CD8-positive, alpha-beta memory T cell (primary cell): ENCODE measurements at regions not wholly inside any gene's neighbourhood (a gene's known extent, or its start where the extent isn't known, plus 50 kb on each side); places are given as distances from the start of the nearest gene placed in this dataset.

ENCODE experiments used
- CTCF ChIA-PET: fragments of 350-600 bp; sonication (Branson Sonifier 250); formaldehyde crosslinking; loops from one replicate; lab custom pipeline; 2021; ENCODE audit warnings: antibody characterized with exemption; lab: Charles Lee
- POLR2A ChIA-PET: fragments of 350-600 bp; sonication (Branson Sonifier 250); formaldehyde crosslinking; loops from one replicate; lab custom pipeline; 2021; ENCODE audit warnings: antibody characterized with exemption; lab: Charles Lee
- DNase-seq, 5 donors: peaks; one replicate each; pipeline versions ENCODE4 v3.0.0 to v3.0.0-alpha.2; 2020 to 2022; ENCODE audit warnings: mixed read lengths in 1 of 5
- H3K27ac ChIP-seq: one replicate; pipeline ENCODE4 v1.7.0; 2013; ENCODE audit warnings: low read depth, mild to moderate bottlenecking, low read length, moderate library complexity
- H3K27me3 ChIP-seq: 2 replicates; pipeline ENCODE4 v1.7.0; 2013; ENCODE audit warnings: low read length, mild to moderate bottlenecking; ENCODE audit not compliant: insufficient read depth, poor library complexity, severe bottlenecking
- H3K36me3 ChIP-seq: 2 replicates; pipeline ENCODE4 v1.7.0; 2013; ENCODE audit warnings: mild to moderate bottlenecking, low read length, moderate library complexity; ENCODE audit not compliant: insufficient read depth
- H3K4me1 ChIP-seq: 2 replicates; pipeline ENCODE4 v1.7.0; 2013; ENCODE audit warnings: mild to moderate bottlenecking, low read length, moderate library complexity; ENCODE audit not compliant: insufficient read depth
- H3K4me3 ChIP-seq: 2 replicates; pipeline ENCODE4 v1.7.0; 2013; ENCODE audit warnings: mild to moderate bottlenecking, low read length
- H3K9me3 ChIP-seq: 2 replicates; pipeline ENCODE4 v1.7.0; 2013; ENCODE audit warnings: mild to moderate bottlenecking, low read length
- H3K27ac Mint-ChIP-seq, 8 donors: one replicate each; pipeline ENCODE4 v1.8.0; 2020 to 2021; ENCODE audit warnings: mixed read lengths in 8 of 8, mild to moderate bottlenecking in 6 of 8, inconsistent platforms in 3 of 8, moderate library complexity in 3 of 8
- H3K27me3 Mint-ChIP-seq, 2 donors: one replicate each; pipeline ENCODE4 v1.8.0; 2020 to 2021; ENCODE audit warnings: mixed read lengths in 2 of 2, mild to moderate bottlenecking in 1 of 2, moderate library complexity in 1 of 2
- H3K36me3 Mint-ChIP-seq, 3 donors: one replicate each; pipeline ENCODE4 v1.8.0; 2020 to 2021; ENCODE audit warnings: mixed read lengths in 3 of 3, inconsistent platforms in 1 of 3, mild to moderate bottlenecking in 1 of 3
- H3K4me1 Mint-ChIP-seq, 3 donors: one replicate each; pipeline ENCODE4 v1.8.0; 2020 to 2021; ENCODE audit warnings: mixed read lengths in 3 of 3, inconsistent platforms in 1 of 3, mild to moderate bottlenecking in 1 of 3
- H3K4me3 Mint-ChIP-seq, 7 donors: one replicate each; pipeline ENCODE4 v1.8.0; 2020 to 2021; ENCODE audit warnings: mixed read lengths in 7 of 7, mild to moderate bottlenecking in 6 of 7, moderate library complexity in 4 of 7, inconsistent platforms in 2 of 7
- H3K9me3 Mint-ChIP-seq, 5 donors: one replicate each; pipeline ENCODE4 v1.8.0; 2020 to 2022; ENCODE audit warnings: mixed read lengths in 5 of 5, mild to moderate bottlenecking in 3 of 5, moderate library complexity in 2 of 5, inconsistent platforms in 1 of 5

GRCh38 chr1:106217765-106218164 lies 838.7 kb upstream of the PRMT6 start:
- Histone ChIP-seq H3K9me3 (no peaks in the 10 kb centered on the region), H3K36me3 (no peaks in the 10 kb centered on the region), H3K4me3 (no peak overlapping the region), H3K27ac (no peak overlapping the region), H3K4me1 (no peaks in the 10 kb centered on the region), H3K27me3 (no peaks in the 10 kb centered on the region)
- DNase-seq, result no peak
- Mint-ChIP-seq H3K36me3 (no peaks in the 10 kb centered on the region), H3K9me3 (peaks cover 2 to 18% (median 8%) of the 10 kb centered on the region in 5 donors), H3K27ac (no peak overlapping the region), H3K4me3 (no peak overlapping the region), H3K4me1 (no peaks in the 10 kb centered on the region), H3K27me3 (no peaks in the 10 kb centered on the region)
- ChIA-PET POLR2A (no interaction called here), CTCF (no interaction called here)

GRCh38 chr1:106222403-106222802 lies 834.1 kb upstream of the PRMT6 start:
- no peak for DNase-seq
- Histone ChIP-seq H3K27me3 (no peaks in the 10 kb centered on the region), H3K4me3 (no peak overlapping the region), H3K27ac (no peak overlapping the region), H3K4me1 (no peaks in the 10 kb centered on the region), H3K36me3 (no peaks in the 10 kb centered on the region), H3K9me3 (no peaks in the 10 kb centered on the region)
- ChIA-PET POLR2A (no interaction called here), CTCF (no interaction called here)
- Mint-ChIP-seq H3K4me3 (no peak overlapping the region), H3K27ac (no peak overlapping the region), H3K36me3 (no peaks in the 10 kb centered on the region), H3K4me1 (no peaks in the 10 kb centered on the region), H3K27me3 (no peaks in the 10 kb centered on the region), H3K9me3 (peaks cover 0 to 18% (median 9%) of the 10 kb centered on the region in 5 donors)

GRCh38 chr1:106223213-106223612 lies 833.3 kb upstream of the PRMT6 start:
- no peaks in the 10 kb centered on the region for H3K4me1 Mint-ChIP-seq
- H3K9me3 ChIP-seq, result no peaks in the 10 kb centered on the region
- no peak overlapping the region for H3K4me3 ChIP-seq
- DNase-seq, result no peak
- H3K27ac ChIP-seq, result no peak overlapping the region
- ChIA-PET POLR2A (no interaction called here), CTCF (no interaction called here)
- no peaks in the 10 kb centered on the region for H3K27me3 ChIP-seq
- H3K4me1 ChIP-seq, result no peaks in the 10 kb centered on the region
- no peak overlapping the region for H3K27ac Mint-ChIP-seq
- no peaks in the 10 kb centered on the region for H3K36me3 ChIP-seq
- no peaks in the 10 kb centered on the region for H3K27me3 Mint-ChIP-seq
- peaks cover 0 to 18% (median 9%) of the 10 kb centered on the region in 5 donors for H3K9me3 Mint-ChIP-seq
- H3K4me3 Mint-ChIP-seq, result no peak overlapping the region
- H3K36me3 Mint-ChIP-seq, result no peaks in the 10 kb centered on the region

GRCh38 chr1:106224426-106224825 lies 832.0 kb upstream of the PRMT6 start:
- Mint-ChIP-seq H3K36me3 (no peaks in the 10 kb centered on the region), H3K27me3 (no peaks in the 10 kb centered on the region), H3K9me3 (peaks cover 4 to 24% (median 9%) of the 10 kb centered on the region in 5 donors), H3K4me3 (no peak overlapping the region), H3K27ac (no peak overlapping the region), H3K4me1 (no peaks in the 10 kb centered on the region)
- no peaks in the 10 kb centered on the region for H3K36me3 ChIP-seq
- H3K4me3 ChIP-seq, result no peak overlapping the region
- no peaks in the 10 kb centered on the region for H3K4me1 ChIP-seq
- H3K9me3 ChIP-seq, result no peaks in the 10 kb centered on the region
- DNase-seq, result no peak
- no peak overlapping the region for H3K27ac ChIP-seq
- POLR2A ChIA-PET, result no interaction called here
- CTCF ChIA-PET, result no interaction called here
- H3K27me3 ChIP-seq, result no peaks in the 10 kb centered on the region

GRCh38 chr1:106225403-106225802 lies 831.1 kb upstream of the PRMT6 start:
- Mint-ChIP-seq H3K27ac (no peak overlapping the region), H3K36me3 (no peaks in the 10 kb centered on the region), H3K4me1 (no peaks in the 10 kb centered on the region), H3K27me3 (no peaks in the 10 kb centered on the region), H3K4me3 (no peak overlapping the region), H3K9me3 (peaks cover 6 to 26% (median 9%) of the 10 kb centered on the region in 5 donors)
- no peak overlapping the region for H3K4me3 ChIP-seq
- no peak overlapping the region for H3K27ac ChIP-seq
- ChIA-PET POLR2A (no interaction called here), CTCF (no interaction called here)
- H3K4me1 ChIP-seq, result no peaks in the 10 kb centered on the region
- no peak for DNase-seq
- no peaks in the 10 kb centered on the region for H3K36me3 ChIP-seq
- H3K27me3 ChIP-seq, result no peaks in the 10 kb centered on the region
- no peaks in the 10 kb centered on the region for H3K9me3 ChIP-seq

GRCh38 chr1:106226550-106226949 lies 829.9 kb upstream of the PRMT6 start:
- H3K36me3 ChIP-seq, result no peaks in the 10 kb centered on the region
- Mint-ChIP-seq H3K4me3 (no peak overlapping the region), H3K27ac (no peak overlapping the region), H3K9me3 (peaks cover 4 to 29% (median 8%) of the 10 kb centered on the region in 5 donors), H3K4me1 (no peaks in the 10 kb centered on the region), H3K36me3 (no peaks in the 10 kb centered on the region), H3K27me3 (no peaks in the 10 kb centered on the region)
- no peaks in the 10 kb centered on the region for H3K27me3 ChIP-seq
- ChIA-PET POLR2A (no interaction called here), CTCF (no interaction called here)
- H3K9me3 ChIP-seq, result no peaks in the 10 kb centered on the region
- H3K27ac ChIP-seq, result no peak overlapping the region
- DNase-seq, result no peak
- H3K4me1 ChIP-seq, result no peaks in the 10 kb centered on the region
- no peak overlapping the region for H3K4me3 ChIP-seq

- CTCF ChIA-PET, result no interaction called here
- no peak for DNase-seq
- Histone ChIP-seq H3K9me3 (no peaks in the 10 kb centered on the region), H3K36me3 (no peaks in the 10 kb centered on the region), H3K4me3 (no peak overlapping the region), H3K27ac (no peak overlapping the region), H3K4me1 (no peaks in the 10 kb centered on the region), H3K27me3 (no peaks in the 10 kb centered on the region)
- POLR2A ChIA-PET, result no interaction called here
- Mint-ChIP-seq H3K27ac (no peak overlapping the region), H3K4me1 (no peaks in the 10 kb centered on the region), H3K4me3 (no peak overlapping the region), H3K36me3 (no peaks in the 10 kb centered on the region), H3K9me3 (peaks cover 6 to 43% (median 12%) of the 10 kb centered on the region in 5 donors), H3K27me3 (no peaks in the 10 kb centered on the region)
Observed at GRCh38 chr1:106232128-106232527, 824.3 kb upstream of the PRMT6 start.

- H3K36me3 ChIP-seq, result no peaks in the 10 kb centered on the region
- H3K4me3 Mint-ChIP-seq, result no peak overlapping the region
- H3K27me3 ChIP-seq, result no peaks in the 10 kb centered on the region
- no peak overlapping the region for H3K27ac Mint-ChIP-seq
- CTCF ChIA-PET, result no interaction called here
- POLR2A ChIA-PET, result no interaction called here
- no peaks in the 10 kb centered on the region for H3K9me3 ChIP-seq
- no peak for DNase-seq
- H3K36me3 Mint-ChIP-seq, result no peaks in the 10 kb centered on the region
- no peaks in the 10 kb centered on the region for H3K4me1 ChIP-seq
- H3K4me3 ChIP-seq, result no peak overlapping the region
- H3K9me3 Mint-ChIP-seq, result peaks cover 8 to 46% (median 13%) of the 10 kb centered on the region in 5 donors
- no peak overlapping the region for H3K27ac ChIP-seq
- no peaks in the 10 kb centered on the region for H3K4me1 Mint-ChIP-seq
- no peaks in the 10 kb centered on the region for H3K27me3 Mint-ChIP-seq
Observed at GRCh38 chr1:106233511-106233910, 823.0 kb upstream of the PRMT6 start.

GRCh38 chr1:106249365-106249764 lies 807.1 kb upstream of the PRMT6 start:
- Mint-ChIP-seq H3K4me3 (no peak overlapping the region), H3K36me3 (no peaks in the 10 kb centered on the region), H3K9me3 (peaks cover 8 to 38% (median 12%) of the 10 kb centered on the region in 5 donors), H3K27me3 (no peaks in the 10 kb centered on the region), H3K4me1 (no peaks in the 10 kb centered on the region), H3K27ac (no peak overlapping the region)
- CTCF ChIA-PET, result no interaction called here
- no peaks in the 10 kb centered on the region for H3K36me3 ChIP-seq
- no peaks in the 10 kb centered on the region for H3K9me3 ChIP-seq
- no peak for DNase-seq
- POLR2A ChIA-PET, result no interaction called here
- H3K27me3 ChIP-seq, result no peaks in the 10 kb centered on the region
- H3K4me3 ChIP-seq, result no peak overlapping the region
- no peaks in the 10 kb centered on the region for H3K4me1 ChIP-seq
- H3K27ac ChIP-seq, result no peak overlapping the region
